Fibroblast of mammary gland (primary cell): ENCODE measurements at regions not wholly inside any gene's neighbourhood (a gene's known extent, or its start where the extent isn't known, plus 50 kb on each side); places are given as distances from the start of the nearest gene placed in this dataset.

Experiments used
- DNase-seq: peaks from one replicate; pipeline ENCODE4 v3.0.0-alpha.2; 2010; ENCODE audit warnings: low read depth
- H3K4me3 ChIP-seq: 2 replicates; pipeline ENCODE4 v1.5.1; 2011; ENCODE audit warnings: low read depth, mild to moderate bottlenecking, low read length, moderate library complexity; ENCODE audit not compliant: control insufficient read depth
- TF ChIP-seq, protein P1 (sequence below): conservative IDR thresholded peaks from 2 replicates; pipeline ENCODE4 v1.5.1; 2011; ENCODE audit warnings: low read depth, low read length, inconsistent platforms; ENCODE audit not compliant: control insufficient read depth, insufficient read depth

DNA sequence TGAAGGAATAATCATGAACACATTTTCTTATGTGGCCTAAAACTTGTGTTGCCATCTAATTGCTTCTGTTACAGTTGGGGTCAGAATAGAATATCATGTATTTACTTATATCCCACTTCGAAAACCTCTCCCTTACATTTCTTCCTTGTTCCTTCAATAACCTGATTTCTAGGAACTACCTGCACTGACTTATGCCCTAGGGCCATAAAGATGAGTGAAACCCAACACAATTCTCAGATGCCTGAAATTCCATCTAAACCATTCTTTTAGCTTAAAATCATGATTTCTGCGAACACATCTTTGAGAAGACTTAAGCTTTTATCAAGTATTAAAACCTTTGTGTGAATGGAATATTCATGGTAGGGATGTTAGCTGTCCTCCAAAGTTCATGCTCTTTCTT is 142.7 kb downstream of the SNAPC1 start:
- no peak overlapping the region for H3K4me3 ChIP-seq
- TF ChIP-seq, protein P1, sequence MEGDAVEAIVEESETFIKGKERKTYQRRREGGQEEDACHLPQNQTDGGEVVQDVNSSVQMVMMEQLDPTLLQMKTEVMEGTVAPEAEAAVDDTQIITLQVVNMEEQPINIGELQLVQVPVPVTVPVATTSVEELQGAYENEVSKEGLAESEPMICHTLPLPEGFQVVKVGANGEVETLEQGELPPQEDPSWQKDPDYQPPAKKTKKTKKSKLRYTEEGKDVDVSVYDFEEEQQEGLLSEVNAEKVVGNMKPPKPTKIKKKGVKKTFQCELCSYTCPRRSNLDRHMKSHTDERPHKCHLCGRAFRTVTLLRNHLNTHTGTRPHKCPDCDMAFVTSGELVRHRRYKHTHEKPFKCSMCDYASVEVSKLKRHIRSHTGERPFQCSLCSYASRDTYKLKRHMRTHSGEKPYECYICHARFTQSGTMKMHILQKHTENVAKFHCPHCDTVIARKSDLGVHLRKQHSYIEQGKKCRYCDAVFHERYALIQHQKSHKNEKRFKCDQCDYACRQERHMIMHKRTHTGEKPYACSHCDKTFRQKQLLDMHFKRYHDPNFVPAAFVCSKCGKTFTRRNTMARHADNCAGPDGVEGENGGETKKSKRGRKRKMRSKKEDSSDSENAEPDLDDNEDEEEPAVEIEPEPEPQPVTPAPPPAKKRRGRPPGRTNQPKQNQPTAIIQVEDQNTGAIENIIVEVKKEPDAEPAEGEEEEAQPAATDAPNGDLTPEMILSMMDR = no peak
- no peak for DNase-seq

DNA sequence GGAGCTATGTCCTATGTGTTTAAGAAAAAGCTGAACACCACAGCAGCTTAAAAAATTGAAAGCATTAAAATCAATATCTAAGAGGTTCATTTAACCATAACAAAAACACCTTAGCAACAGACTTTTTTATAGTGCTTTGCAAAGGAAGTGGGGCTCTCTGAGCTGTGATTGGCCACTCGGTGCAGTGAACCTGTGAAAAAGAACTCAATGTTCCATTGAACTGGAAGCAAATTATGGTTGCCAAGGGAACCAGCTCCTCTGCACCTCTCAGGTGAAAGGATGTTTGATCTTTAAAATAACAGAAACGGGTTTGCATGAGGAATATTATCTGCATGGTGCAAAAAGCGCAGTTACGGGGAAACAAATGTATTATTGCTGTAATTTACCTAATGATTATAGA is 149.4 kb downstream of the SNAPC1 start:
- TF ChIP-seq, protein P1 = no peak
- no peak for DNase-seq
- no peak overlapping the region for H3K4me3 ChIP-seq

DNA sequence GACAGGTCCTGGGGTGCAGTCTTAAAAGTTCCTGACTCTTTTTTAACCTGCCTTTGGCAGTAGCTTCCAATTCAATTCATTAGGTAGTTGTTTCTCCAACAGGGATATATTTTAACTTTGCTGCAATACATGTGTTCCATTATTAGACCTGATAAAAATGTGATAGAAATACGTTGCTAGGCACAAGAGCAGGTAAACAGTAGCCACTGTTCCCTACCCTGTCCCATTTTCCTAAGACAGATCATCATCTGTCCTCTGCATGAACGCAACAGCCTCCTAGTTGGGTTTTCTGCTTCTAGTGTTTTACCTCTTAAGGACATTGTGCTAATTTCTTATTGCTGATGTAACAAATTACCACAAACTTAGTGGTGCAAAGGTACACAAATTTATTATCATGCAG is 156.8 kb downstream of the SNAPC1 start:
- no peak overlapping the region for H3K4me3 ChIP-seq
- DNase-seq = no peak
- TF ChIP-seq, protein P1 = no peak

DNA sequence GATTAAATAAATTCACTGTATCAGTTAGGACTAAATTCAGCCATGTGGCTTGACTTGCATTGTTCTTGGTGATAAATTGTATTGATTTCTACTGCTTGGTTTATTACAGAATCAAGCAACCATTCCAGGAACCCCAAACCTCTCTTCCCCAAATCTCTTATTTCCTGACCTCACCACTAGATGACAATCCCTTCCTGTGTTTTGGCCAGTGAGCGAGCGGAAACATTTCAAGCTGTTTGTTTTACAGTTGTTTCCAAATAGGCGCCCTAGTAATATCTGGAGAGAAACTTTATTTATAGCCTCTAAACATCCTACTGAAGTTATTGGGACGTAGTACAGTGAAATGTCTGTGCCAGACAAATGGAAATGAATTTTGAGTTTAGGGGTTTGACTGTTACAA is 161.1 kb downstream of the SNAPC1 start:
- peak; percentile 18 for DNase-seq
- TF ChIP-seq, protein P1 = peak; percentile 25
- no peak overlapping the region for H3K4me3 ChIP-seq

DNA sequence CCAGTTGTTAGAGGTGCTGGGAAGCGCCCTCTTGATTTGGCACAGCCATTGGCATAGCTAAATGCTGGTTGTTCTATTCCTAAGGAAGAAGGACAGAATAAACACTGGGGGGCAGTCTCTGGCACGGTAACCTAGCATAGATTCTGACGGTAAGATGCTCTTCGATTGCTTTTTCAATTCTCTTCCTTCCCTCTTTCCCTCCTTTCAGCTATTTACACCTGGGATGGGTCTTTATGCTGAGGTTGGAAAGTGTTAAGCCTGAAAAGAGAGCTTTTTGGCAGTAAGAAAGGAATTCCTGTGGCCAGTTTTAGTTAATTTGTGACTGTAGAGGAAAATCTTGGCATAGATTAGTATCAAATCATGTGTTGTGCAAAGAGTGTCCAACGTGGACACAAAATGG is 162.8 kb downstream of the SNAPC1 start:
- TF ChIP-seq, protein P1 = no peak
- no peak overlapping the region for H3K4me3 ChIP-seq
- DNase-seq = no peak

DNA sequence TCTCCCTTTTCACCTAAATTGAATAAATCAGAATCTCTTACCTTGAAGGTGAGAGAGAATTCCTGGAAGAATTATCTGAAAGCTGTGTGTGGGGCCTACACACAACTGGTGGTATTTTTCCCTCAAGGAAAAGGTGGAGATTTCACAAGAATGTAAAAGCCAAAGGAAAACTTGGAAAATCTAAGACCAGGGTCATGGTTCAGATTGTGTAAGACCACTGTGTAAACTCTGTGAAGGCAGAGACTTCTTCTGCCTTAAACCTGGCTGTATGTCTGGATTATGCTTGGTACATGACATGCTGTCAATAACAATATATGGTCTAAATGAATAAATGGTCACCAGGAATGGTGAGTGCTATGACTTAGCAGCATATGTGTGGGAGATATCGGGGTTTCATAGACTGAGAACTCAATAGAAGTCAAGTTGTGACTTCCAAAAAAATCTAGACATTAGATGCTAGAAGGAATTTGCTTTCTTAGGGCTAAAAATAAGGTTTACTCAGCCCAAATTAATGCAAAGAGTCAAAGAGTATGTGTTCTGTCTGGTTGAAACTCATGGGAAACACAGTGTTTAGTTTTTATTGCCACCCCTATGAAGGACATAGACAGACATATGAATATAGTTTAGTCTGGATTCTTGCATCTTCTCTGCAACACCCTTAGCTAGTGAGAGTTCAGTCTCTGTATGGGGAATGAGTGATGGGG is 163.7 kb downstream of the SNAPC1 start:
- TF ChIP-seq, protein P1 = no peak
- no peak overlapping the region for H3K4me3 ChIP-seq
- no peak for DNase-seq

DNA sequence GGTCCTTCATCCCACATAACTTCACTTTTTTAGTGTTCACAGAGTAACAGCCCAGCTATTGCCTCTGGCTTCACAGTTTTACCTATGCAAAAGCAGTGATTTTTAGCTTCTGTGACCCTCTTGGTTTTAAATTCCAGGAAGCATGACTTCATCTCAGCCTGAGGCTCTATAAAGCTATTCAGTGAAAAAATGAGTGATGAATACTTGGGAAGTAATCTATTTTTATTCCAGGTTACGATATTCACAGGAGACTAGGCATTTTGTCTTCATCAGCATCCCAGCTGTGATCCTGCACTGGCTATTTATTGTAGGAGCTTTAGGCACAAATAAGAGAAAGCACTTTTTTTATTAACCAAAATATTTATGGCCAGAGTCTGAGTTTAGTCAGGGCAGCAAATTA is 164.8 kb downstream of the SNAPC1 start:
- TF ChIP-seq, protein P1 = no peak
- no peak for DNase-seq
- no peak overlapping the region for H3K4me3 ChIP-seq
